Naive thymus-derived CD4-positive, alpha-beta T cell (primary cell): ENCODE measurements at regions not wholly inside any gene's neighbourhood (a gene's known extent, or its start where the extent isn't known, plus 50 kb on each side); places are given as distances from the start of the nearest gene placed in this dataset.
A peak's percentile ranks its signal among the peaks of the same experiment; 100 is the strongest.
"Not testable (repeated sequence)": the region's sequence is repeated elsewhere in the genome, so short reads cannot be mapped to it uniquely, and the experiment has no call there.

Source experiments
- ATAC-seq: fragments of 150-1000 bp; cut with Tn5 transposase; 2 replicates; pipeline ENCODE4 v1.10.0; 2021; ENCODE audit warnings: mild to moderate bottlenecking, moderate library complexity
- CTCF ChIA-PET: fragments of 350-600 bp; sonication (Branson Sonifier 250); formaldehyde crosslinking; loops from one replicate; lab custom pipeline; 2021; ENCODE audit warnings: antibody characterized with exemption; lab: Charles Lee
- POLR2A ChIA-PET: fragments of 350-600 bp; sonication (Branson Sonifier 250); formaldehyde crosslinking; loops from one replicate; lab custom pipeline; 2021; ENCODE audit warnings: antibody characterized with exemption, inconsistent platforms; lab: Charles Lee
- DNase-seq, 9 donors: peaks; one replicate each; pipeline versions ENCODE4 v3.0.0 to v3.0.0-alpha.2; 2020 to 2022; ENCODE audit warnings: mixed read lengths in 1 of 9
- H3K27ac ChIP-seq: one replicate; pipeline ENCODE4 v1.7.0; 2013; ENCODE audit warnings: mild to moderate bottlenecking, low read depth, low read length, moderate library complexity
- H3K27me3 ChIP-seq, 2 donors: one replicate each; pipeline ENCODE4 v1.7.0; 2013; ENCODE audit warnings: low read length in 2 of 2, mild to moderate bottlenecking in 2 of 2, moderate library complexity in 2 of 2; ENCODE audit not compliant: control insufficient read depth in 2 of 2, insufficient read depth in 2 of 2
- H3K36me3 ChIP-seq, 3 experiments: 1 replicate in 2 of 3; 2 replicates in 1 of 3; pipeline ENCODE4 v1.7.0; 2013; ENCODE audit warnings: low read length in 3 of 3, mild to moderate bottlenecking in 3 of 3, moderate library complexity in 1 of 3; ENCODE audit not compliant: insufficient read depth in 3 of 3, control insufficient read depth in 2 of 3
- H3K4me1 ChIP-seq, 2 donors: one replicate each; pipeline ENCODE4 v1.7.0; 2013; ENCODE audit warnings: low read length in 2 of 2, mild to moderate bottlenecking in 2 of 2, moderate library complexity in 1 of 2; ENCODE audit not compliant: control insufficient read depth in 2 of 2, insufficient read depth in 2 of 2
- H3K4me3 ChIP-seq: 2 replicates; pipeline ENCODE4 v1.7.0; 2013; ENCODE audit warnings: mild to moderate bottlenecking, low read length
- H3K9me3 ChIP-seq, 3 experiments: 1 replicate in 2 of 3; 2 replicates in 1 of 3; pipeline ENCODE4 v1.7.0; 2013; ENCODE audit warnings: low read length in 3 of 3; ENCODE audit not compliant: control insufficient read depth in 2 of 3
- H3K27ac Mint-ChIP-seq, 9 donors: one replicate each; pipeline ENCODE4 v1.8.0; 2020 to 2022; ENCODE audit warnings: mixed read lengths in 9 of 9, mild to moderate bottlenecking in 8 of 9, moderate library complexity in 5 of 9, inconsistent platforms in 2 of 9
- H3K27me3 Mint-ChIP-seq, 5 donors: one replicate each; pipeline ENCODE4 v1.8.0; 2021 to 2022; ENCODE audit warnings: mixed read lengths in 5 of 5, mild to moderate bottlenecking in 1 of 5
- H3K36me3 Mint-ChIP-seq, 5 donors: one replicate each; pipeline ENCODE4 v1.8.0; 2020 to 2022; ENCODE audit warnings: mixed read lengths in 5 of 5, mild to moderate bottlenecking in 3 of 5, inconsistent platforms in 1 of 5
- H3K4me1 Mint-ChIP-seq, 7 donors: one replicate each; pipeline ENCODE4 v1.8.0; 2020 to 2022; ENCODE audit warnings: mixed read lengths in 7 of 7, mild to moderate bottlenecking in 3 of 7, inconsistent platforms in 1 of 7
- H3K4me3 Mint-ChIP-seq, 10 donors: one replicate each; pipeline ENCODE4 v1.8.0; 2020 to 2022; ENCODE audit warnings: mild to moderate bottlenecking in 10 of 10, mixed read lengths in 10 of 10, moderate library complexity in 6 of 10, inconsistent platforms in 2 of 10
- H3K9me3 Mint-ChIP-seq, 11 donors: one replicate each; pipeline ENCODE4 v1.8.0; 2020 to 2022; ENCODE audit warnings: mixed read lengths in 11 of 11, mild to moderate bottlenecking in 4 of 11, inconsistent platforms in 1 of 11, moderate library complexity in 1 of 11
- intact Hi-C, 2 donors: fragments of 100-400 bp; cut with micrococcal nuclease; formaldehyde crosslinking; loops; one replicate each; pipeline ENCODE4 v1.15.1; 2023

DNA sequence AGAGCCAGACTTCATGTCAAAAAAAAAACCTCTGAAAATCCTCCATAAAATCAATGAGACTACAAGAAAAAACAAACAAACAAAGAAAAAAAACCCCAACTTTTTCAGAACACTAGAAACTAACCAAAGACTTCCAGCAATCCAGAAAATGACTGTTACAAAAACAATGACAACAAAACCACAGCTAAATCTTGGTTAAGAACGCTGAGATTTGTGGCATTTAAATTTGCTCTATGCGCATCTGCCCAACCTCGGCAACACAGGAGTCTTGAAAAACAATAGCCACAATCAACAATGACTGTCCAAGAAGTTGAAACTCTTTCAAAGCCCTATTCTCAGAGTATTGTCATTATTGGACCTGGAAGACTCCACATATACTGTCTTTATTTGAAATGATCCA is 402.4 kb downstream of the ZFHX3 start:
- no peaks in the 10 kb centered on the region for H3K9me3 ChIP-seq
- ChIA-PET POLR2A (no interaction called here), CTCF (no interaction called here)
- peaks cover 0 to 22% (median 3%) of the 10 kb centered on the region in 11 donors for H3K9me3 Mint-ChIP-seq
- no peak for ATAC-seq
- no peaks in the 10 kb centered on the region for H3K4me1 Mint-ChIP-seq
- H3K36me3 ChIP-seq, result no peaks in the 10 kb centered on the region
- H3K36me3 Mint-ChIP-seq, result no peaks in the 10 kb centered on the region
- H3K27me3 Mint-ChIP-seq, result peaks cover 0 to 9% (median 2%) of the 10 kb centered on the region in 5 donors
- H3K27ac ChIP-seq, result no peak overlapping the region
- no peaks in the 10 kb centered on the region for H3K27me3 ChIP-seq
- H3K27ac Mint-ChIP-seq, result no peak overlapping the region
- no peaks in the 10 kb centered on the region for H3K4me1 ChIP-seq
- intact Hi-C loops, result no loop called here
- DNase-seq, result no peak
- H3K4me3 ChIP-seq, result no peak overlapping the region
- H3K4me3 Mint-ChIP-seq, result no peak overlapping the region

DNA sequence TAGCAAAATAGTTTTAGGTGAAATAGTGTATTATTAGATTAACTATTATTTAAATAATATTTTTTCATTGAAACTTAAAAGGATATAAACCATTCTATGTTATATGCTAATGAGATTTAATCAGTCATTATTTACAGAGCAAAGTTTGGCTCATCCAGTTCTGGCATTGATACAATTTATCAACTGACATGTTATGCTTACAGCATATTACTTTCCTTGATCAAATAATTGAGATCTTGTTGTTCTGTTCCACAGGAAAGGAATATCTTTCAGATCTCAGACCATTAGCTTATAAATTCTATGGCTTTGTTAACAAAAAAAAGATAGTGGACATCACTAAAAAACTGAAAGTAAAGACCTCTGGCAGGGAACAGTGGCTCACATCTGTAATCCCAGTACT is 403.0 kb downstream of the ZFHX3 start:
- POLR2A ChIA-PET, result no interaction called here

DNA sequence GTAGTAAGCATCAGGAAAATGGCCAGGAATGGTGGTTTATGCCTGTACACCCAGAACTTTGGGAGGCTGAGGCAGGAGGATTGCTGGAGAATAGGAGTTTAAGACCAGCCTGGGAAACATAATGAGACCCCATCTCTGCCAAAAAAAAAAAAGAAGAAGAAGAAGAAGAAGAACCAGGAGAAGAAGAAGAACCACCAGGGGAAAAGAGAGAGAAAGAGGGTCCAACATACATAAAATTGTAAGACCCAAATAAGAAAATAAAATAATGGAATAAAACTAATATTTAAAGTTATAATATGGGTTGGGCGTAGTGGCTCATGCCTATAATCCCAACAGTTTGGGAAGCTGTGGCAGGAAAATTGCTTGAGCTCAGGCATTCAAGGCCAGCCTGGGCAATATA is 408.4 kb downstream of the ZFHX3 start:
- peaks cover 0 to 3% (median 0%) of the 10 kb centered on the region in 5 donors for H3K27me3 Mint-ChIP-seq
- peaks cover 0 to 50% (median 15%) of the 10 kb centered on the region in 11 donors for H3K9me3 Mint-ChIP-seq
- no peak for DNase-seq
- Histone ChIP-seq H3K36me3 (no peaks in the 10 kb centered on the region), H3K27ac (no peak overlapping the region), H3K27me3 (no peaks in the 10 kb centered on the region), H3K9me3 (peaks cover 0 to 3% (median 0%) of the 10 kb centered on the region in 3 experiments), H3K4me3 (no peak overlapping the region), H3K4me1 (no peaks in the 10 kb centered on the region)
- intact Hi-C loops, result no loop called here
- H3K36me3 Mint-ChIP-seq, result peaks cover 0 to 12% (median 3%) of the 10 kb centered on the region in 5 donors
- peak overlapping the region in 1 of 9 donors; percentile 38 for H3K27ac Mint-ChIP-seq
- CTCF ChIA-PET, result no interaction called here
- POLR2A ChIA-PET, result no interaction called here
- H3K4me3 Mint-ChIP-seq, result no peak overlapping the region
- H3K4me1 Mint-ChIP-seq, result no peaks in the 10 kb centered on the region
- no peak for ATAC-seq

More for the DNA sequence above, 403.0 kb downstream of the ZFHX3 start:
- Histone ChIP-seq H3K4me1 (no peaks in the 10 kb centered on the region), H3K36me3 (no peaks in the 10 kb centered on the region), H3K27me3 (no peaks in the 10 kb centered on the region), H3K4me3 (no peak overlapping the region), H3K27ac (no peak overlapping the region), H3K9me3 (no peaks in the 10 kb centered on the region)
- no peaks in the 10 kb centered on the region for H3K36me3 Mint-ChIP-seq
- H3K27ac Mint-ChIP-seq, result no peak overlapping the region
- CTCF ChIA-PET, result no interaction called here
- H3K9me3 Mint-ChIP-seq, result peaks cover 0 to 22% (median 3%) of the 10 kb centered on the region in 11 donors
- DNase-seq (no peak), ATAC-seq (no peak)
- H3K4me1 Mint-ChIP-seq, result no peaks in the 10 kb centered on the region
- peaks cover 0 to 9% (median 2%) of the 10 kb centered on the region in 5 donors for H3K27me3 Mint-ChIP-seq
- intact Hi-C loops, result no loop called here
- H3K4me3 Mint-ChIP-seq, result no peak overlapping the region

DNA sequence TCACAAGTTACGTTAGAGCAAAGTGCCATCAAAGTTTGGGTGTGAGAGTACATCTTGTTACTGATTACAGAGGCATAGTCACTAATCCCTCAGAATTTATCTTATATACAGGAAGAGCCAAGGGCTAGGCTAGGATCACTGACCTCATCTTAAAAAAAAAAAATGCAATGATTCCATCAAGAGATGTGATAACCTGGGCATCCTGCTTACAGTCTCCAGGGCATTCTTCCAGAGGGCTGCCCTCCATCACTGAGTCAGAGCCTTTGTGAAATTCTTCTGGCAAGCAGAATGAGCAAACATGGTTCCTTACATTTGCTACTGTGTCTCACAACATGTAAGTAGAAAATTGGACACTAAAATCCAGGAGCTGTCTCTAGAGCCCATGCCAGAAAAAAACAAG is 410.6 kb downstream of the ZFHX3 start:
- Mint-ChIP-seq H3K4me3 (no peak overlapping the region), H3K4me1 (no peaks in the 10 kb centered on the region), H3K9me3 (peaks cover 0 to 45% (median 12%) of the 10 kb centered on the region in 11 donors), H3K27ac (no peak overlapping the region), H3K36me3 (peaks cover 0 to 12% (median 3%) of the 10 kb centered on the region in 5 donors), H3K27me3 (no peaks in the 10 kb centered on the region)
- H3K27ac ChIP-seq, result no peak overlapping the region
- H3K27me3 ChIP-seq, result no peaks in the 10 kb centered on the region
- ChIA-PET CTCF (no interaction called here), POLR2A (no interaction called here)
- no peaks in the 10 kb centered on the region for H3K36me3 ChIP-seq
- intact Hi-C loops, result no loop called here
- no peak for ATAC-seq
- H3K4me3 ChIP-seq, result no peak overlapping the region
- H3K4me1 ChIP-seq, result no peaks in the 10 kb centered on the region
- peaks cover 0 to 3% (median 0%) of the 10 kb centered on the region in 3 experiments for H3K9me3 ChIP-seq
- DNase-seq, result no peak

GRCh38 chr16:72635694-72636093 is 412.2 kb downstream of the ZFHX3 start:
- Mint-ChIP-seq H3K27ac (no peak overlapping the region), H3K4me1 (no peaks in the 10 kb centered on the region), H3K4me3 (no peak overlapping the region), H3K27me3 (no peaks in the 10 kb centered on the region), H3K36me3 (peaks cover 0 to 12% (median 3%) of the 10 kb centered on the region in 5 donors), H3K9me3 (peaks cover 0 to 34% (median 11%) of the 10 kb centered on the region in 11 donors)
- DNase-seq, result no peak
- ChIA-PET CTCF (no interaction called here), POLR2A (no interaction called here)
- no peaks in the 10 kb centered on the region for H3K27me3 ChIP-seq
- no peak overlapping the region for H3K27ac ChIP-seq
- H3K4me1 ChIP-seq, result no peaks in the 10 kb centered on the region
- no peaks in the 10 kb centered on the region for H3K36me3 ChIP-seq
- peaks cover 0 to 3% (median 0%) of the 10 kb centered on the region in 3 experiments for H3K9me3 ChIP-seq
- no peak overlapping the region for H3K4me3 ChIP-seq
- ATAC-seq, result no peak
- intact Hi-C loops, result no loop called here

DNA sequence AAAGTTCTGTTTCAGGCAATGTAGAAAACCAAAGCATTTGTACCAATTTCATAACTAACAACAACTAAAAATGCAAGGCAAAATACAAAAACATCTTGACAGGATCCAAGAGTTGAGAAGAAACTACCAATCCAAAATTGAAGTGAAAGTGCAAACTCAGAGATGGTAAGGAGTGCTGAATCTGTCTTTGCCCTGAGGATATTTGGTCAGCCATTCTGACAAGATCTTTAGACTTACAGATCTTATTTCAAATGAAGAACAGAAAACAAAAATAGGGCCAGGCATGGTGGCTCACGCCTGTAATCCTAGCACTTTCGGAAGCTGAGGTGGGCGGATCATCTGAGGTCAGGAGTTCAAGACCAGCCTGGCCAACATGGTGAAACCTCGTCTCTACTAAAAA is 412.8 kb downstream of the ZFHX3 start:
- Mint-ChIP-seq H3K4me3 (no peak overlapping the region), H3K27me3 (no peaks in the 10 kb centered on the region), H3K36me3 (peaks cover 0 to 12% (median 3%) of the 10 kb centered on the region in 5 donors), H3K27ac (no peak overlapping the region), H3K4me1 (no peaks in the 10 kb centered on the region), H3K9me3 (peaks cover 0 to 34% (median 10%) of the 10 kb centered on the region in 11 donors)
- intact Hi-C loops, result no loop called here
- ATAC-seq (no peak), DNase-seq (no peak)
- Histone ChIP-seq H3K27ac (no peak overlapping the region), H3K9me3 (peaks cover 0 to 3% (median 0%) of the 10 kb centered on the region in 3 experiments), H3K36me3 (no peaks in the 10 kb centered on the region), H3K4me3 (no peak overlapping the region), H3K4me1 (no peaks in the 10 kb centered on the region), H3K27me3 (no peaks in the 10 kb centered on the region)
- POLR2A ChIA-PET, result no interaction called here
- CTCF ChIA-PET, result no interaction called here

DNA sequence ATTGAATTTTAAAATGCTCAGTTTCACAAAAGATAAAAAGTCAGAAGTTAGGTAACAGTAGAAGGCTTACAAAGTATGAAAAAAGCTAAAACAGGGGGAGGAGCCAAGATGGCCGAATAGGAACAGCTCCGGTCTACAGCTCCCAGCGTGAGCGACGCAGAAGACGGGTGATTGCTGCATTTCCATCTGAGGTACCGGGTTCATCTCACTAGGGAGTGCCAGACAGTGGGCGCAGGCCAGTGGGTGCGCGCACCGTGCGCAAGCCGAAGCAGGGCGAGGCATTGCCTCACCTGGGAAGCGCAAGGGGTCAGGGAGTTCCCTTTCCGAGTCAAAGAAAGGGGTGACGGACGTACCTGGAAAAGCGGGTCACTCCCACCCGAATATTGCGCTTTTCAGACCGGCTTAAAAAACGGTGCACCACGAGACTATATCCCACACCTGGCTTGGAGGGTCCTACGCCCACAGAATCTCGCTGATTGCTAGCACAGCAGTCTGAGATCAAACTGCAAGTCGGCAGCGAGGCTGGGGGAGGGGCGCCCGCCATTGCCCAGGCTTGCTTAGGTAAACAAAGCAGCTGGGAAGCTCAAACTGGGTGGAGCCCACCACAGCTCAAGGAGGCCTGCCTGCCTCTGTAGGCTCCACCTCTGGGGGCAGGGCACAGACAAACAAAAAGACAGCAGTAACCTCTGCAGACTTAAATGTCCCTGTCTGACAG is 420.6 kb downstream of the ZFHX3 start:
- H3K9me3 ChIP-seq, H3K36me3 ChIP-seq, H3K4me1 ChIP-seq, H3K27ac ChIP-seq, H3K4me3 ChIP-seq, H3K27me3 ChIP-seq, CTCF ChIA-PET, DNase-seq, H3K36me3 Mint-ChIP-seq, POLR2A ChIA-PET, H3K4me1 Mint-ChIP-seq, H3K27me3 Mint-ChIP-seq, ATAC-seq, intact Hi-C loops: not testable (repeated sequence)
- Mint-ChIP-seq H3K9me3 (peaks cover 0 to 24% (median 8%) of the 10 kb centered on the region in 11 donors), H3K27ac (peak overlapping the region in 1 of 9 donors; percentile 31), H3K4me3 (peak overlapping the region in 4 of 10 donors; percentile 34 to 79 (median 55))
